Transverse colon (tissue), 4 donors: ENCODE measurements at regions not wholly inside any gene's neighbourhood (a gene's known extent, or its start where the extent isn't known, plus 50 kb on each side); places are given as distances from the start of the nearest gene placed in this dataset.

ENCODE experiments used
- DNase-seq: peaks from one replicate; pipeline ENCODE4 v3.0.0-alpha.2; 2019
- H3K27ac ChIP-seq, 4 donors: fragments of 200-600 bp; sonication (generic); 2 replicates each; pipeline ENCODE4 v1.5.1; 2016 to 2018; ENCODE audit warnings: inconsistent platforms in 4 of 4
- H3K27me3 ChIP-seq: fragments of 200-600 bp; sonication (generic); 2 replicates; pipeline ENCODE4 v1.5.1; 2017; ENCODE audit warnings: inconsistent platforms
- H3K36me3 ChIP-seq, 4 donors: fragments of 200-600 bp; sonication (generic); 2 replicates each; pipeline ENCODE4 v1.5.1; 2017 to 2019; ENCODE audit warnings: inconsistent platforms in 4 of 4
- H3K4me1 ChIP-seq, 4 donors: fragments of 200-600 bp; sonication (generic); 2 replicates each; pipeline ENCODE4 v1.5.1; 2017 to 2020; ENCODE audit warnings: inconsistent platforms in 4 of 4
- H3K4me3 ChIP-seq, 4 donors: fragments of 200-600 bp; sonication (generic); 1 replicate in 1 of 4; 2 replicates in 3 of 4; pipeline versions ENCODE4 v1.5.1 to v1.6.1; 2017 to 2019; ENCODE audit warnings: inconsistent platforms in 4 of 4
- H3K9me3 ChIP-seq, 2 donors: fragments of 200-600 bp; sonication (generic); 2 replicates each; pipeline ENCODE4 v1.5.1; 2017 to 2019; ENCODE audit warnings: inconsistent platforms in 2 of 2
- CTCF ChIP-seq, 5 experiments: fragments of 200-600 bp in 3 of 5; fragments of 450-650 bp in 2 of 5; sonication (generic) in 3 of 5; IDR thresholded peaks; 1 replicate in 2 of 5; 2 replicates in 3 of 5; pipeline ENCODE4 v1.5.1; 2016 to 2017; ENCODE audit warnings: antibody characterized with exemption in 5 of 5, inconsistent platforms in 3 of 5, mild to moderate bottlenecking in 2 of 5, moderate library complexity in 1 of 5
- EP300 ChIP-seq: sonication (generic); formaldehyde crosslinking; IDR thresholded peaks from one replicate; pipeline ENCODE4 v1.6.1; 2017; ENCODE audit warnings: antibody characterized with exemption, low read depth
- POLR2A ChIP-seq: fragments of 450-650 bp; IDR thresholded peaks from one replicate; pipeline ENCODE4 v1.6.1; 2016; ENCODE audit warnings: antibody characterized with exemption, mild to moderate bottlenecking, moderate library complexity
- POLR2AphosphoS5 ChIP-seq, 3 donors: sonication (generic); formaldehyde crosslinking; IDR thresholded peaks; one replicate each; pipeline ENCODE4 v1.6.1; 2016; ENCODE audit warnings: antibody characterized with exemption in 3 of 3
- WGBS, 2 donors: methylation state at CpG; one replicate each; pipeline ENCODE4 v1.1.5; 2018; ENCODE audit warnings: low coverage in 1 of 2; 5-methylcytosine and 5-hydroxymethylcytosine counted together
- in situ Hi-C, 4 donors: fragments of 200-750 bp; cut with MboI; loops; one replicate each; pipeline versions ENCODE4 v1.15.0 to v1.15.1; 2017; ENCODE audit warnings: low sequenced_read_pairs in 3 of 4, low pct_ligation_motif_present in 1 of 4, low pct_unique_long_range_greater_than_20kb in 1 of 4
- intact Hi-C: fragments of 100-400 bp; cut with DNase I; formaldehyde crosslinking; loops from one replicate; pipeline ENCODE4 v1.15.1; 2023; ENCODE audit warnings: low total_unique reads

GRCh38 chr6:9610620-9611415 lies 804.1 kb downstream of the TFAP2A start:
- no peak overlapping the region for H3K4me3 ChIP-seq
- intact Hi-C loops = no loop called here
- in situ Hi-C loops = no loop called here
- H3K27ac ChIP-seq = no peak overlapping the region
- DNase-seq = no peak
- H3K36me3 ChIP-seq = no peaks in the 10 kb centered on the region
- no peaks in the 10 kb centered on the region for H3K4me1 ChIP-seq
- H3K27me3 ChIP-seq = no peaks in the 10 kb centered on the region
- WGBS, 2 donors = 22 to 57% methylated on average over 6 to 8 of the region's 8 CpGs
- TF ChIP-seq POLR2AphosphoS5 (IDR thresholded peaks at IDR 0.05) = no peak
- no peak for TF ChIP-seq CTCF (IDR thresholded peaks at IDR 0.05)
- no peak for TF ChIP-seq EP300
- no peaks in the 10 kb centered on the region for H3K9me3 ChIP-seq

GRCh38 chr6:9606435-9607134 lies 808.3 kb downstream of the TFAP2A start:
- intact Hi-C loops = no loop called here
- TF ChIP-seq POLR2AphosphoS5 (IDR thresholded peaks at IDR 0.05) = no peak
- no peak for TF ChIP-seq POLR2A
- TF ChIP-seq CTCF (IDR thresholded peaks at IDR 0.05) = no peak
- no peak for TF ChIP-seq EP300
- in situ Hi-C loops = no loop called here
- H3K9me3 ChIP-seq = no peaks in the 10 kb centered on the region
- no peaks in the 10 kb centered on the region for H3K36me3 ChIP-seq
- WGBS, 2 donors = 57 to 62% methylated on average over 6 to 14 of the region's 14 CpGs
- no peaks in the 10 kb centered on the region for H3K27me3 ChIP-seq
- no peak overlapping the region for H3K4me3 ChIP-seq
- DNase-seq = no peak
- H3K4me1 ChIP-seq = no peaks in the 10 kb centered on the region
- no peak overlapping the region for H3K27ac ChIP-seq

GRCh38 chr6:9594746-9595145 lies 820.1 kb downstream of the TFAP2A start:
- H3K4me1 ChIP-seq = no peaks in the 10 kb centered on the region
- H3K27ac ChIP-seq = no peak overlapping the region
- in situ Hi-C loops (no loop called here), intact Hi-C loops (no loop called here)
- TF ChIP-seq EP300 (no peak), CTCF (IDR thresholded peaks at IDR 0.05) (no peak), POLR2A (no peak), POLR2AphosphoS5 (IDR thresholded peaks at IDR 0.05) (no peak)
- H3K27me3 ChIP-seq = no peaks in the 10 kb centered on the region
- WGBS, 2 donors = 64 to 87% methylated on average over 2 of the region's 2 CpGs
- no peak for DNase-seq
- no peaks in the 10 kb centered on the region for H3K36me3 ChIP-seq
- H3K4me3 ChIP-seq = no peak overlapping the region
- no peaks in the 10 kb centered on the region for H3K9me3 ChIP-seq

GRCh38 chr6:9593554-9593953 lies 821.3 kb downstream of the TFAP2A start:
- H3K4me1 ChIP-seq = no peaks in the 10 kb centered on the region
- TF ChIP-seq EP300 (no peak), POLR2AphosphoS5 (IDR thresholded peaks at IDR 0.05) (no peak), CTCF (IDR thresholded peaks at IDR 0.05) (no peak), POLR2A (no peak)
- H3K9me3 ChIP-seq = no peaks in the 10 kb centered on the region
- DNase-seq = no peak
- H3K4me3 ChIP-seq = no peak overlapping the region
- in situ Hi-C loops = no loop called here
- WGBS, 2 donors = 75 to 77% methylated on average over 2 to 3 of the region's 3 CpGs
- no peaks in the 10 kb centered on the region for H3K36me3 ChIP-seq
- intact Hi-C loops = no loop called here
- H3K27me3 ChIP-seq = no peaks in the 10 kb centered on the region
- H3K27ac ChIP-seq = no peak overlapping the region
